IMR-90 (cell line): ENCODE measurements at regions not wholly inside any gene's neighbourhood (a gene's known extent, or its start where the extent isn't known, plus 50 kb on each side); places are given as distances from the start of the nearest gene placed in this dataset.

Experiments used
- ATAC-seq: fragments of 200-7000 bp; cut with Tn5 transposase; 2 replicates; pipeline ENCODE4 v1.9.1; 2020; ENCODE audit warnings: low read depth, mild to moderate bottlenecking, moderate library complexity
- BruUV-seq: library from RNA; stranded (reverse); fragments of 400-500 nt; replicated peaks from 2 replicates; lab custom pipeline; 2021; lab: Mats Ljungman, UMichigan
- CTCF ChIA-PET: fragments of 300-600 bp; formaldehyde crosslinking; extraction: SDS; loops from one replicate; lab custom pipeline; 2021; ENCODE audit warnings: antibody characterized with exemption; lab: Yijun Ruan, JAX
- POLR2A ChIA-PET: fragments of 300-600 bp; sonication (Branson Sonifier 250); formaldehyde crosslinking; loops from one replicate; lab custom pipeline; 2022; ENCODE audit warnings: antibody characterized with exemption; ENCODE audit not compliant: unreplicated experiment; lab: Charles Lee
- DNase-seq: peaks from one replicate; pipeline ENCODE4 v3.0.0; 2013
- H2AFZ ChIP-seq: replicated peaks from 2 replicates; pipeline ENCODE3; 2013; ENCODE audit warnings: low read length, mild to moderate bottlenecking; ENCODE audit not compliant: poor library complexity
- H2AK5ac ChIP-seq: 2 replicates; pipeline ENCODE4 v1.6.1; 2013; ENCODE audit warnings: low read depth, low read length, inconsistent platforms
- H2AK9ac ChIP-seq: replicated peaks from 2 replicates; pipeline ENCODE3; 2013; ENCODE audit warnings: mild to moderate bottlenecking, low read depth, low read length, moderate library complexity; ENCODE audit not compliant: poor library complexity
- H2BK120ac ChIP-seq: 2 replicates; pipeline ENCODE4 v1.6.1; 2013; ENCODE audit warnings: low read depth, low read length, inconsistent platforms
- H2BK15ac ChIP-seq: 3 replicates; pipeline ENCODE4 v1.6.1; 2013; ENCODE audit warnings: low read depth, low read length, inconsistent platforms
- H2BK20ac ChIP-seq: 2 replicates; pipeline ENCODE4 v1.6.1; 2013; ENCODE audit warnings: low read depth, mild to moderate bottlenecking, inconsistent platforms, low read length, moderate library complexity
- H2BK5ac ChIP-seq: 2 replicates; pipeline ENCODE4 v1.6.1; 2013; ENCODE audit warnings: mild to moderate bottlenecking, low read depth, low read length, inconsistent platforms; ENCODE audit not compliant: poor library complexity, severe bottlenecking
- H3K14ac ChIP-seq: replicated peaks from 2 replicates; pipeline ENCODE4 v1.6.1; 2013; ENCODE audit warnings: low read depth, low read length, inconsistent platforms
- H3K18ac ChIP-seq: 2 replicates; pipeline ENCODE4 v1.6.1; 2013; ENCODE audit warnings: low read depth, low read length, control low read depth
- H3K23ac ChIP-seq: 2 replicates; pipeline ENCODE4 v1.6.1; 2013; ENCODE audit warnings: low read depth, low read length, inconsistent platforms
- H3K27ac ChIP-seq: 2 replicates; pipeline ENCODE4 v1.5.1; 2013; ENCODE audit warnings: mild to moderate bottlenecking, control low read depth, low read length; ENCODE audit not compliant: insufficient read depth
- H3K27me3 ChIP-seq: 2 replicates; pipeline ENCODE4 v1.6.1; 2013; ENCODE audit warnings: low read length; ENCODE audit not compliant: control insufficient read depth, insufficient read depth
- H3K36me3 ChIP-seq: 2 replicates; pipeline ENCODE4 v1.6.1; 2013; ENCODE audit warnings: low read length, mixed read lengths; ENCODE audit not compliant: control insufficient read depth, insufficient read depth
- H3K4ac ChIP-seq: 2 replicates; pipeline ENCODE4 v1.6.1; 2013; ENCODE audit warnings: low read depth, low read length, inconsistent platforms
- H3K4me1 ChIP-seq: 2 replicates; pipeline ENCODE4 v1.6.1; 2013; ENCODE audit warnings: low read length, mixed read lengths; ENCODE audit not compliant: control insufficient read depth, insufficient read depth
- H3K4me2 ChIP-seq: 2 replicates; pipeline ENCODE4 v1.6.1; 2013; ENCODE audit warnings: low read depth, mild to moderate bottlenecking, control low read depth, low read length, moderate library complexity
- H3K4me3 ChIP-seq: 2 replicates; pipeline ENCODE4 v1.5.1; 2013; ENCODE audit warnings: low read depth, mild to moderate bottlenecking, control low read depth, low read length, moderate library complexity; ENCODE audit not compliant: insufficient read depth
- H3K56ac ChIP-seq: 2 replicates; pipeline ENCODE4 v1.6.1; 2013; ENCODE audit warnings: low read length, inconsistent platforms; ENCODE audit not compliant: insufficient read depth; ENCODE audit errors: extremely low read depth
- H3K79me1 ChIP-seq, 2 experiments: 2 replicates each; pipeline ENCODE4 v1.6.1; 2013; ENCODE audit warnings: low read length in 2 of 2, inconsistent platforms in 1 of 2, low read depth in 1 of 2
- H3K9ac ChIP-seq: 2 replicates; pipeline ENCODE4 v1.6.1; 2013; ENCODE audit warnings: low read depth, low read length, control low read depth
- H3K9me1 ChIP-seq: 2 replicates; pipeline ENCODE4 v1.6.1; 2013; ENCODE audit warnings: low read length, inconsistent platforms; ENCODE audit not compliant: insufficient read depth
- H3K9me3 ChIP-seq: 2 replicates; pipeline ENCODE4 v1.6.1; 2013; ENCODE audit warnings: low read length; ENCODE audit not compliant: control insufficient read depth, insufficient read depth
- H4K20me1 ChIP-seq: 2 replicates; pipeline ENCODE4 v1.6.1; 2013; ENCODE audit warnings: low read length, inconsistent platforms; ENCODE audit not compliant: insufficient read depth
- H4K5ac ChIP-seq: 2 replicates; pipeline ENCODE4 v1.6.1; 2013; ENCODE audit warnings: mild to moderate bottlenecking, low read depth, low read length, control low read depth
- H4K8ac ChIP-seq, 2 experiments: 2 replicates each; pipeline ENCODE4 v1.6.1; 2013; ENCODE audit warnings: low read depth in 2 of 2, low read length in 2 of 2, control low read depth in 1 of 2, inconsistent platforms in 1 of 2
- H4K91ac ChIP-seq: 2 replicates; pipeline ENCODE4 v1.6.1; 2013; ENCODE audit warnings: low read depth, low read length, inconsistent platforms; ENCODE audit not compliant: insufficient read depth
- BHLHE40 ChIP-seq: fragments of 150-350 bp; IDR thresholded peaks from 2 replicates; pipeline ENCODE4 v1.6.1; 2016; ENCODE audit warnings: mild to moderate bottlenecking, low read depth, low read length
- CEBPB ChIP-seq: IDR thresholded peaks from 2 replicates; pipeline ENCODE4 v1.6.1; 2012; ENCODE audit warnings: low read depth, low read length, improper control_type of control experiment
- CHD1 ChIP-seq: IDR thresholded peaks from 2 replicates; pipeline ENCODE4 v1.6.1; 2012; ENCODE audit warnings: low read depth, low read length, improper control_type of control experiment
- ELK1 ChIP-seq: fragments of 150-350 bp; IDR thresholded peaks from 2 replicates; pipeline ENCODE4 v1.6.1; 2016; ENCODE audit warnings: low read depth, mild to moderate bottlenecking, low read length, moderate library complexity, borderline replicate concordance
- FOS ChIP-seq: fragments of 150-350 bp; IDR thresholded peaks from 2 replicates; pipeline ENCODE4 v1.6.1; 2016; ENCODE audit warnings: low read depth, low read length
- MAFK ChIP-seq: IDR thresholded peaks from 2 replicates; pipeline ENCODE4 v1.6.1; 2012; ENCODE audit warnings: low read depth, low read length, improper control_type of control experiment
- MAZ ChIP-seq: IDR thresholded peaks from 2 replicates; pipeline ENCODE4 v1.6.1; 2012; ENCODE audit warnings: low read depth, mild to moderate bottlenecking, low read length, improper control_type of control experiment, moderate library complexity, borderline replicate concordance
- MXI1 ChIP-seq: IDR thresholded peaks from 2 replicates; pipeline ENCODE4 v1.6.1; 2012; ENCODE audit warnings: low read depth, mild to moderate bottlenecking, low read length, moderate library complexity, borderline replicate concordance
- NFE2L2 ChIP-seq: fragments of 150-350 bp; IDR thresholded peaks from 2 replicates; pipeline ENCODE4 v1.6.1; 2016; ENCODE audit warnings: low read depth, mild to moderate bottlenecking, low read length
- POLR2A ChIP-seq: IDR thresholded peaks from 2 replicates; pipeline ENCODE4 v1.6.1; 2012; ENCODE audit warnings: mild to moderate bottlenecking, low read depth, low read length
- RAD21 ChIP-seq: IDR thresholded peaks from 2 replicates; pipeline ENCODE4 v1.6.1; 2012; ENCODE audit warnings: low read length, improper control_type of control experiment
- RCOR1 ChIP-seq: IDR thresholded peaks from 2 replicates; pipeline ENCODE4 v1.6.1; 2012; ENCODE audit warnings: mild to moderate bottlenecking, low read length, improper control_type of control experiment; ENCODE audit not compliant: insufficient replicate concordance
- RFX5 ChIP-seq: IDR thresholded peaks from 2 replicates; pipeline ENCODE4 v1.8.0; 2012; ENCODE audit warnings: low read depth, mild to moderate bottlenecking, low read length, moderate library complexity
- SMC3 ChIP-seq: fragments of 150-350 bp; IDR thresholded peaks from 2 replicates; pipeline ENCODE4 v1.6.1; 2016; ENCODE audit warnings: low read depth, mild to moderate bottlenecking, antibody characterized with exemption, low read length, moderate library complexity
- USF2 ChIP-seq: fragments of 150-350 bp; IDR thresholded peaks from 2 replicates; pipeline ENCODE4 v1.6.1; 2017; ENCODE audit warnings: mild to moderate bottlenecking, antibody characterized with exemption, low read length, low read depth
- WGBS, 2 experiments: methylation state at CpG; one replicate each; pipeline versions ENCODE4 v1.1.5 to v1.1.7; 2013; ENCODE audit warnings: missing lambda C conversion rate in 2 of 2; ENCODE audit not compliant: insufficient read length in 1 of 2; ENCODE audit errors: extremely low coverage in 2 of 2; 5-methylcytosine and 5-hydroxymethylcytosine counted together
- dilution Hi-C: fragments of 300-500 bp; cut with HindIII; formaldehyde crosslinking; loops from one replicate; pipeline ENCODE4 v1.14.3; 2018; ENCODE audit warnings: low sequenced_read_pairs; ENCODE audit not compliant: unreplicated experiment
- in situ Hi-C: fragments of 300-500 bp; cut with MboI; formaldehyde crosslinking; loops from 3 replicates; pipeline ENCODE4 v1.14.3; 2019; ENCODE audit warnings: low sequenced_read_pairs, inconsistent platforms, mixed read lengths
- intact Hi-C: fragments of 100-400 bp; cut with micrococcal nuclease; formaldehyde crosslinking; loops from 2 replicates; pipeline ENCODE4 v1.10.0; 2022
- TF ChIP-seq, protein P1 (sequence below): conservative IDR thresholded peaks from 2 replicates; pipeline ENCODE4 v1.5.1; 2012; ENCODE audit warnings: mild to moderate bottlenecking, low read depth, low read length, improper control_type of control experiment

- Histone ChIP-seq H3K18ac (no peak overlapping the region), H4K91ac (no peak overlapping the region), H2BK5ac (no peak overlapping the region), H3K9me1 (no peaks in the 10 kb centered on the region), H3K56ac (no peak overlapping the region), H4K5ac (no peak overlapping the region), H3K14ac (no peak overlapping the region), H3K23ac (no peak overlapping the region), H2AFZ (no peak overlapping the region), H4K20me1 (no peaks in the 10 kb centered on the region), H3K4ac (no peak overlapping the region), H3K9ac (no peak overlapping the region), H3K4me1 (no peaks in the 10 kb centered on the region), H4K8ac (no peak overlapping the region), H3K36me3 (no peaks in the 10 kb centered on the region), H3K4me3 (no peak overlapping the region), H3K4me2 (no peak overlapping the region), H2BK20ac (no peak overlapping the region), H2BK120ac (no peak overlapping the region), H3K27ac (no peak overlapping the region), H2AK5ac (no peak overlapping the region), H3K27me3 (no peaks in the 10 kb centered on the region), H2BK15ac (no peak overlapping the region), H2AK9ac (no peak overlapping the region), H3K9me3 (no peaks in the 10 kb centered on the region), H3K79me1 (no peaks in the 10 kb centered on the region)
- no CpG with 5 or more reads among the region's 2 CpGs for WGBS, 2 experiments
- DNase-seq (no peak), ATAC-seq (no peak)
- CTCF ChIA-PET: no interaction called here
- no TSS peak for BruUV-seq
- dilution Hi-C loops (no loop called here), in situ Hi-C loops (no loop called here), intact Hi-C loops (no loop called here)
- POLR2A ChIA-PET: no interaction called here
- TF ChIP-seq FOS (no peak), NFE2L2 (no peak), CEBPB (no peak), RAD21 (no peak), USF2 (no peak), ELK1 (no peak), BHLHE40 (no peak), MAZ (no peak), RCOR1 (no peak), RFX5 (no peak), SMC3 (no peak), POLR2A (no peak), MXI1 (no peak), CHD1 (no peak), MAFK (no peak)
- TF ChIP-seq, protein P1, sequence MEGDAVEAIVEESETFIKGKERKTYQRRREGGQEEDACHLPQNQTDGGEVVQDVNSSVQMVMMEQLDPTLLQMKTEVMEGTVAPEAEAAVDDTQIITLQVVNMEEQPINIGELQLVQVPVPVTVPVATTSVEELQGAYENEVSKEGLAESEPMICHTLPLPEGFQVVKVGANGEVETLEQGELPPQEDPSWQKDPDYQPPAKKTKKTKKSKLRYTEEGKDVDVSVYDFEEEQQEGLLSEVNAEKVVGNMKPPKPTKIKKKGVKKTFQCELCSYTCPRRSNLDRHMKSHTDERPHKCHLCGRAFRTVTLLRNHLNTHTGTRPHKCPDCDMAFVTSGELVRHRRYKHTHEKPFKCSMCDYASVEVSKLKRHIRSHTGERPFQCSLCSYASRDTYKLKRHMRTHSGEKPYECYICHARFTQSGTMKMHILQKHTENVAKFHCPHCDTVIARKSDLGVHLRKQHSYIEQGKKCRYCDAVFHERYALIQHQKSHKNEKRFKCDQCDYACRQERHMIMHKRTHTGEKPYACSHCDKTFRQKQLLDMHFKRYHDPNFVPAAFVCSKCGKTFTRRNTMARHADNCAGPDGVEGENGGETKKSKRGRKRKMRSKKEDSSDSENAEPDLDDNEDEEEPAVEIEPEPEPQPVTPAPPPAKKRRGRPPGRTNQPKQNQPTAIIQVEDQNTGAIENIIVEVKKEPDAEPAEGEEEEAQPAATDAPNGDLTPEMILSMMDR: no peak
These were observed 61.4 kb downstream of the LRATD1 start for GRCh38 chr2:14693874-14694273.
